HFFc6 (cell line): ENCODE measurements at regions not wholly inside any gene's neighbourhood (a gene's known extent, or its start where the extent isn't known, plus 50 kb on each side); places are given as distances from the start of the nearest gene placed in this dataset.

Source experiments
- DNase-seq: peaks from one replicate; pipeline ENCODE4 v3.0.0-alpha.2; 2018
- H3K27ac Mint-ChIP-seq: 2 replicates; pipeline ENCODE4 v1.8.0; 2020; ENCODE audit warnings: mild to moderate bottlenecking, mixed read lengths
- H3K27me3 Mint-ChIP-seq: 2 replicates; pipeline ENCODE4 v1.8.0; 2021; ENCODE audit warnings: mild to moderate bottlenecking, moderate library complexity, mixed read lengths; ENCODE audit not compliant: insufficient read depth
- H3K36me3 Mint-ChIP-seq: 2 replicates; pipeline ENCODE4 v1.8.0; 2021; ENCODE audit warnings: low read depth, mixed read lengths
- H3K4me1 Mint-ChIP-seq: 2 replicates; pipeline ENCODE4 v1.8.0; 2020; ENCODE audit warnings: low read depth, mixed read lengths
- H3K4me3 Mint-ChIP-seq: 2 replicates; pipeline ENCODE4 v1.8.0; 2020; ENCODE audit warnings: mild to moderate bottlenecking, moderate library complexity, mixed read lengths
- H3K9me3 Mint-ChIP-seq: 2 replicates; pipeline ENCODE4 v1.8.0; 2020; ENCODE audit warnings: mild to moderate bottlenecking, mixed read lengths
- TF ChIP-seq, protein P1 (sequence below): fragments of 200-600 bp; sonication (generic); IDR thresholded peaks from 2 replicates; pipeline ENCODE4 v1.5.0; 2021; ENCODE audit warnings: antibody characterized with exemption, mild to moderate bottlenecking

DNA sequence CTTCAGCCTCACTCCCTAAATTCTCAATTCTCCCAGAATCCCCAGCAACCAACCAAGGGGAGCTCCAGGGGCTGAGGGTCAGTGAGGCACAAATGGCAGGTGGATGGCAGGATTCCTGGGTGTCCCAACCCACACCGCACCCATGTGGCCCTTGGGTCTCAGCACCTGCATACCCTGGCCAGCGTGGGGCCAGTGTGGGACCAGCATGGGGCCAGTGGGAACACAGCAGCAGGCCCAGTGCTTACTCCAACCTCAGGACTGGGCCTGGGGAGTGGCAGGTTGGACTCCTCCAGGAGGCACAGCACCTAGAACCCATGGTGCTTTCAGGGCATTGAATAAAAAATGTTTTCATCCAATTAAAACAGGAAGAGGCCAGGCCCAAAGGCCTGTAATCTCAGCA lies 202.0 kb downstream of the TSHZ3 start:
- H3K27me3 Mint-ChIP-seq, result peaks cover 2% of the 10 kb centered on the region
- H3K4me3 Mint-ChIP-seq, result no peak overlapping the region
- no peak overlapping the region for H3K27ac Mint-ChIP-seq
- no peak for DNase-seq
- H3K36me3 Mint-ChIP-seq, result no peaks in the 10 kb centered on the region; the same call in 1 of the 2 replicates
- H3K4me1 Mint-ChIP-seq, result peaks cover 3% of the 10 kb centered on the region
- TF ChIP-seq, protein P1, sequence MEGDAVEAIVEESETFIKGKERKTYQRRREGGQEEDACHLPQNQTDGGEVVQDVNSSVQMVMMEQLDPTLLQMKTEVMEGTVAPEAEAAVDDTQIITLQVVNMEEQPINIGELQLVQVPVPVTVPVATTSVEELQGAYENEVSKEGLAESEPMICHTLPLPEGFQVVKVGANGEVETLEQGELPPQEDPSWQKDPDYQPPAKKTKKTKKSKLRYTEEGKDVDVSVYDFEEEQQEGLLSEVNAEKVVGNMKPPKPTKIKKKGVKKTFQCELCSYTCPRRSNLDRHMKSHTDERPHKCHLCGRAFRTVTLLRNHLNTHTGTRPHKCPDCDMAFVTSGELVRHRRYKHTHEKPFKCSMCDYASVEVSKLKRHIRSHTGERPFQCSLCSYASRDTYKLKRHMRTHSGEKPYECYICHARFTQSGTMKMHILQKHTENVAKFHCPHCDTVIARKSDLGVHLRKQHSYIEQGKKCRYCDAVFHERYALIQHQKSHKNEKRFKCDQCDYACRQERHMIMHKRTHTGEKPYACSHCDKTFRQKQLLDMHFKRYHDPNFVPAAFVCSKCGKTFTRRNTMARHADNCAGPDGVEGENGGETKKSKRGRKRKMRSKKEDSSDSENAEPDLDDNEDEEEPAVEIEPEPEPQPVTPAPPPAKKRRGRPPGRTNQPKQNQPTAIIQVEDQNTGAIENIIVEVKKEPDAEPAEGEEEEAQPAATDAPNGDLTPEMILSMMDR, result no peak
- no peaks in the 10 kb centered on the region for H3K9me3 Mint-ChIP-seq

DNA sequence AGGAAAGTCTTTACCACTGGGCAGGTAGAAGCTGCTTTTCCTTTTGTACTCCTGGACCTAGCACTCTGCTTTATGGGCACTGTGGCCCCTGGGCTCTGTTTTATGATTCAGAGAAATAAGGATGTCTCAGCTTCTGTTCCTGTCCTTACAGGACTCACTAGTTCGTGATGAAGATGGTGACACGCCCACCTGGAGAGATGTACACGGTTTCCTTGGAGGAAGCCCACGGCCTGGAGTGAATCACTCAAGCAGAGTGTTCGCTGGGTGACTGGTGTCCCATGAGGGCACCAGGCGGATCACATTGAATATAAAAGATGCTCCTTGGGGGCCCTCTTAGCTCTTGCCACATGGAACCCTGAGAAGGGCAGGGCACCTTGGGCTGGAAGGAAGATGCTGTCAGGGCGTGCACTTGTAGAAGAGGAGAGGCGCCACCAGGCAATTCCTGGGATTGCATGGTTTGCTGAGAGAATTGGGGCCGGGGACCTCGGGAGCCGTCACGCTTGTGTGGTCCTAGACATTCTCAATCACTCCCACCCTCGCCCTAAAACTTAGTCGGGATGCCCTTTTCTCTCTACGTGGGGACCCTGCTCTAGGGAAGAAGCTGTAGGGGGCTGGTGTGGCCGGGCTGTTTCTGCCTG lies 202.6 kb downstream of the TSHZ3 start:
- Mint-ChIP-seq H3K4me1 (peaks cover 8% of the 10 kb centered on the region), H3K27me3 (peaks cover 2% of the 10 kb centered on the region), H3K36me3 (no peaks in the 10 kb centered on the region; the same call in 1 of the 2 replicates), H3K27ac (no peak overlapping the region), H3K4me3 (no peak overlapping the region), H3K9me3 (no peaks in the 10 kb centered on the region)
- TF ChIP-seq, protein P1, result no peak
- no peak for DNase-seq

DNA sequence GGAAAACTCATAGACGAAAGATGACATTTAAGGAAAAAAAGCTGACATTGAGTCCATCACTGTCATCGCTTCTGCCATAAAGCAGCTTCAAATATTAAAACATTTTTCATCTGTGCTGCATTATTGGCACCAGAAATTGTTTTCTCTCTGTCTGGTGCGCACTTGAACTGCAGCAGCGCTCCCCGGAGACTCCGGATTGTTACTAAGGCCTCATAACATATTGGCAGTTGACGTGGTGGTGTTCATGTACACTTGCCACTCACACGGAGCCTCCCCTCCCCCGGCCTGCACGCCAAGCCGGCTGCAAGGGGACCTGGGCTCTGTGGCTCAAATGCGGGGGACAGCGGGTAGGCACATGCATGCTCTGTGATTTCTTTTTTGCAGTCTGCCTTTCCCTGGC lies 203.2 kb downstream of the TSHZ3 start:
- H3K4me3 Mint-ChIP-seq, result no peak overlapping the region
- H3K27me3 Mint-ChIP-seq, result peaks cover 2% of the 10 kb centered on the region
- no peaks in the 10 kb centered on the region for H3K9me3 Mint-ChIP-seq
- no peak for DNase-seq
- no peak overlapping the region for H3K27ac Mint-ChIP-seq
- H3K36me3 Mint-ChIP-seq, result no peaks in the 10 kb centered on the region; the same call in 1 of the 2 replicates
- peaks cover 14% of the 10 kb centered on the region for H3K4me1 Mint-ChIP-seq
- TF ChIP-seq, protein P1, result no peak

DNA sequence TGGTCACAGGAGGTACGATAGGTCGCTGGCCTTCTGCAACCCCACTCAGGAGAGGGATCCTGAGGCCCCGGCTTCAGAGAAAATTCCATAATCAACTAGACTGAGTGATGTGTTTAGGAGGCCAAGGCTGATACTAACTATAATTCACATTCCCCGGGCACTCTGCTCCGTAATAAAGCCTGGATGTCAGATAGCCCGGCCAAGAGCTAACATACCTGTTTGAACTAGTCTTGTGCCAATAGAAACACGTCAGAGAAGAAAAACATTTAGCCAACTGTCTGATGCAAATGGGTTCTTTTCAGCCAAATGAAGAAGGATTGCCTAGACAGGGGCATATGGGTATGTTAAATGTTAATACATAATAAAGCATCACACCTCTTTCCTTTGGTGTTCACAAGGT lies 204.2 kb downstream of the TSHZ3 start:
- peaks cover 25% of the 10 kb centered on the region for H3K4me1 Mint-ChIP-seq
- no peak for DNase-seq
- no peak overlapping the region for H3K27ac Mint-ChIP-seq
- H3K9me3 Mint-ChIP-seq, result no peaks in the 10 kb centered on the region
- H3K36me3 Mint-ChIP-seq, result peaks cover under 1% of the 10 kb centered on the region
- no peak overlapping the region for H3K4me3 Mint-ChIP-seq
- H3K27me3 Mint-ChIP-seq, result peaks cover 2% of the 10 kb centered on the region
- TF ChIP-seq, protein P1, result no peak

DNA sequence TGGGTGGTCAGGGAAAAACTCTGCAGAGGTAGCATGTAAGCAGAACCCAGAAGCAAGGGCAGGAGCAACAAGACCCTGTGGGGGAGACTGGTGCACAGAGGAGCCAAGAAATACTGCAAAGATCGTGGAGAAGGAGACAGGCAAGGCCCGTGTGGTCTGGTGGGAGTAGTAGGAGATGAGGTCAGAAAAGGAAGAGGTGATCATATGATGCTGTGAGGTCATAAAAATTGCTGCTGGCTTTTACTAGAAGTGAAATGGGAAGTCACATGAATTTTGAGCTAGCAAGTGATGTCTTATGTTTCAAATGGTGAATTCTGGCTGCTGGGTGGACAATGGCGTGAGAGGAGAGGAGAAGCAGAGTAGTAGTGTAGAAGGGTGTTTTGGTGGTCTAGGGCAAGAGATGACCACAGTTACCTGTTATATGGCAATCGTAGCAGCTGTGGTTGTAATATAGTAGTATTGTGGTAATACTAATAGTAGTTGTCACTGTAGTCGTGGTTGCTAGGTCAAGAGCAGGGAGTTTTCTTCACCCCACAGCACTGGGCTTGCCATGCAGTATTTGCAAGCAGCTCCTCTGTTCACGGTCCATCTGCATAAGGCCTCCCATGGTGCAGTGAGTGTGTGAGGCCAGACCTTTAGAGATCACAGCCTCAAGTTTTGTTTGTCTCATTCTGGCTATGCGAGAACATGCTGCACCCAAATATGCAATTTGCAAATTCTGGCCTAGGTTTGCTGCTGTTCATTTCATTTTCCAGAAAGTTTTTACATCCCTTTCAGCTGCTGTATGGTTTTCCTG lies 205.0 kb downstream of the TSHZ3 start:
- Mint-ChIP-seq H3K4me3 (no peak overlapping the region), H3K9me3 (no peaks in the 10 kb centered on the region), H3K27me3 (peaks cover 2% of the 10 kb centered on the region), H3K27ac (no peak overlapping the region), H3K4me1 (peaks cover 32% of the 10 kb centered on the region), H3K36me3 (peaks cover 5% of the 10 kb centered on the region)
- TF ChIP-seq, protein P1, result no peak
- no peak for DNase-seq
